Suprapubic skin (tissue), 4 donors: ENCODE measurements at regions not wholly inside any gene's neighbourhood (a gene's known extent, or its start where the extent isn't known, plus 50 kb on each side); places are given as distances from the start of the nearest gene placed in this dataset.

Source experiments
- DNase-seq, 2 donors: peaks; one replicate each; pipeline ENCODE4 v3.0.0-alpha.2; 2019; ENCODE audit warnings: low spot score in 2 of 2
- H3K27ac ChIP-seq: fragments of 200-600 bp; sonication (generic); one replicate; pipeline ENCODE4 v1.5.1; 2019
- H3K27me3 ChIP-seq: fragments of 200-600 bp; sonication (generic); one replicate; pipeline ENCODE4 v1.5.1; 2019
- H3K36me3 ChIP-seq: fragments of 200-600 bp; sonication (generic); one replicate; pipeline ENCODE4 v1.5.1; 2019
- H3K4me1 ChIP-seq: fragments of 200-600 bp; sonication (generic); one replicate; pipeline ENCODE4 v1.5.1; 2019
- H3K4me3 ChIP-seq: fragments of 200-600 bp; sonication (generic); one replicate; pipeline ENCODE4 v1.5.1; 2019; ENCODE audit warnings: mild to moderate bottlenecking
- H3K9me3 ChIP-seq: fragments of 200-600 bp; sonication (generic); one replicate; pipeline ENCODE4 v1.5.1; 2019
- CTCF ChIP-seq, 2 donors: fragments of 200-600 bp in 1 of 2; fragments of 450-650 bp in 1 of 2; sonication (generic) in 1 of 2; IDR thresholded peaks; one replicate each; pipeline ENCODE4 v1.5.1; 2016 to 2019; ENCODE audit warnings: antibody characterized with exemption in 2 of 2, mild to moderate bottlenecking in 1 of 2, moderate library complexity in 1 of 2
- EP300 ChIP-seq: sonication (generic); formaldehyde crosslinking; IDR thresholded peaks from one replicate; pipeline ENCODE4 v1.6.1; 2017; ENCODE audit warnings: antibody characterized with exemption
- POLR2A ChIP-seq, 2 donors: fragments of 450-650 bp; IDR thresholded peaks; one replicate each; pipeline ENCODE4 v1.6.1; 2017; ENCODE audit warnings: antibody characterized with exemption in 2 of 2, mild to moderate bottlenecking in 2 of 2, moderate library complexity in 2 of 2
- POLR2AphosphoS5 ChIP-seq, 3 donors: sonication (generic); formaldehyde crosslinking; IDR thresholded peaks; one replicate each; pipeline ENCODE4 v1.6.1; 2017; ENCODE audit warnings: antibody characterized with exemption in 3 of 3
- WGBS: methylation state at CpG from one replicate; pipeline ENCODE4 v1.1.5; 2018; 5-methylcytosine and 5-hydroxymethylcytosine counted together

- peak in 1 of 2 donors; percentile 74 for DNase-seq
These were observed 51.6 kb upstream of the SLC6A11 start for GRCh38 chr3:10764259-10765051.

DNA sequence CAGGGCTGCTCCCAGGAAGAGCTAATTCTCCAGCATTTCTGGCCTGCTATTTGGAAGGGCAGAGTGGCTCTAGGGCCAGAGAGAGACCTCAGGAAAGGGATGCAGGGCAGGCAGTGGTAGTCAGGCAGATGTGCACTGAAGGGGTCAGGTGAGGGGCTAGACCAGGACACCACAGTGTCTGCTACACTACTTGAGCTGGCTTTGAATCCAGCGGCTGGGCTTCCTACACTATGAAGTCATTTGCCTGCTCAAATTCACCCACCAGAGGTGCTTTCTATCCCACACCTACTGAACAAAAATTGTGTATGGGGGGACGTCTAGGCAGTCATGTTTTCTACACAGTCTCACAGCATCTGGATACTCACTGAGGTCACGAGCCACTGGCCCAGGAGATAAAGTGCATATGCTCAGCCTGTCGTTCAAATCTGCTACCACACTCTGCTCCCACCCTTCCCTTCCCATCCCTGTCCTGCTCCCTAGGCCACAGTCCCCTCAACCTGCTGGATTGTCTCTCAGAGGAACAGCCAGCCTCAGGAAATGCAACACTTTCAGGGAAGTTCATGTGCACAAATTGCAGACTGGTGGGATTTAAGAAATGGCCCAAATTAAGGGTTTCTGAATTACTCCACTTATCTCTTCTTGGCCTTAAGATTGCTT is 49.9 kb upstream of the SLC6A11 start:
- Histone ChIP-seq H3K9me3 (no peaks in the 10 kb centered on the region), H3K36me3 (no peaks in the 10 kb centered on the region), H3K27ac (no peak overlapping the region), H3K4me3 (no peak overlapping the region), H3K27me3 (peaks cover 35% of the 10 kb centered on the region), H3K4me1 (no peaks in the 10 kb centered on the region)
- TF ChIP-seq POLR2AphosphoS5 (IDR thresholded peaks at IDR 0.05) (no peak), EP300 (no peak), CTCF (IDR thresholded peaks at IDR 0.05) (no peak), POLR2A (IDR thresholded peaks at IDR 0.05) (no peak)
- WGBS, result 71% methylated on average over 4 of the region's 4 CpGs
- DNase-seq, result no peak

More at GRCh38 chr3:10764259-10765051, 51.6 kb upstream of the SLC6A11 start:
- Histone ChIP-seq H3K4me1 (no peaks in the 10 kb centered on the region), H3K4me3 (no peak overlapping the region), H3K27me3 (peaks cover 34% of the 10 kb centered on the region), H3K9me3 (no peaks in the 10 kb centered on the region), H3K36me3 (no peaks in the 10 kb centered on the region), H3K27ac (no peak overlapping the region)
- TF ChIP-seq CTCF (IDR thresholded peaks at IDR 0.05) (no peak), EP300 (no peak), POLR2A (IDR thresholded peaks at IDR 0.05) (no peak), POLR2AphosphoS5 (IDR thresholded peaks at IDR 0.05) (no peak)
- WGBS, result 74% methylated on average over 16 of the region's 32 CpGs
